A549 (cell line): ENCODE measurements at regions not wholly inside any gene's neighbourhood (a gene's known extent, or its start where the extent isn't known, plus 50 kb on each side); places are given as distances from the start of the nearest gene placed in this dataset.

ENCODE experiments used
- ATAC-seq, 2 experiments: fragments of 200-7000 bp in 1 of 2; fragments of >200 bp in 1 of 2; cut with Nextera tagmentation in 1 of 2; cut with Tn5 transposase in 1 of 2; 3 replicates each; pipeline versions ENCODE4 v1.8.0 to v1.9.1; 2018 to 2020; ENCODE audit warnings: mild to moderate bottlenecking in 1 of 2, moderate library complexity in 1 of 2
- CTCF ChIA-PET: fragments of 300-600 bp; sonication (Branson Sonifier 250); formaldehyde crosslinking; extraction: SDS; loops from one replicate; lab custom pipeline; 2021; ENCODE audit warnings: antibody characterized with exemption, inconsistent platforms; lab: Yijun Ruan, JAX
- POLR2A ChIA-PET: fragments of 350-600 bp; formaldehyde crosslinking; extraction: SDS; loops from one replicate; lab custom pipeline; 2021; ENCODE audit warnings: antibody characterized with exemption, inconsistent platforms; lab: Yijun Ruan, JAX
- DNase-seq, 2 experiments: peaks; one replicate each; pipeline versions ENCODE4 v3.0.0 to v3.0.0-alpha.2; 2011 to 2016; ENCODE audit warnings: low read depth in 1 of 2, low spot score in 1 of 2
- FAIRE-seq: peaks from 2 replicates; lab custom pipeline; 2011; peaks lifted over from hg19 to GRCh38; lab: Jason Lieb, UNC
- H3K27ac ChIP-seq, 2 experiments: fragments of >200 bp; sonication (Bioruptor Twin); formaldehyde crosslinking; 3 replicates each; pipeline ENCODE4 v1.5.1; 2016 to 2017
- H3K4me1 ChIP-seq: fragments of >200 bp; sonication (Bioruptor Twin); formaldehyde crosslinking; 3 replicates; pipeline ENCODE4 v1.6.1; 2016
- H3K4me2 ChIP-seq: fragments of >200 bp; sonication (Bioruptor Twin); formaldehyde crosslinking; 3 replicates; pipeline ENCODE4 v1.6.1; 2016
- H3K4me3 ChIP-seq: fragments of >200 bp; sonication (Bioruptor Twin); formaldehyde crosslinking; 3 replicates; pipeline ENCODE4 v1.5.1; 2016
- H3K9me3 ChIP-seq: fragments of >200 bp; sonication (Bioruptor Twin); formaldehyde crosslinking; 3 replicates; pipeline ENCODE4 v1.6.1; 2016
- ATOH8 ChIP-seq: fragments of 250-450 bp; sonication (Bioruptor Pico); IDR thresholded peaks from 2 replicates; pipeline ENCODE4 v1.5.0; 2020; ENCODE audit warnings: low read depth, mild to moderate bottlenecking, moderate library complexity
- CBX8 ChIP-seq: fragments of 200-600 bp; sonication (generic); IDR thresholded peaks from 2 replicates; pipeline ENCODE4 v1.6.1; 2016
- CEBPB ChIP-seq, 2 experiments: fragments of >200 bp in 1 of 2; sonication (Bioruptor Twin) in 1 of 2; formaldehyde crosslinking in 1 of 2; IDR thresholded peaks; 2 replicates each; pipeline ENCODE4 v1.6.1; 2012 to 2016
- CHD2 ChIP-seq: fragments of 150-350 bp; IDR thresholded peaks from 2 replicates; pipeline ENCODE4 v1.6.1; 2014; ENCODE audit warnings: low read length; ENCODE audit not compliant: partially characterized antibody
- CHD4 ChIP-seq: fragments of 200-600 bp; sonication (generic); IDR thresholded peaks from 2 replicates; pipeline ENCODE4 v1.6.1; 2016; ENCODE audit warnings: antibody characterized with exemption, mild to moderate bottlenecking, borderline replicate concordance
- CTCF ChIP-seq: fragments of >200 bp; sonication (Bioruptor Twin); formaldehyde crosslinking; IDR thresholded peaks from 3 replicates; pipeline ENCODE4 v1.5.1; 2016
- E2F6 ChIP-seq: IDR thresholded peaks from 2 replicates; pipeline ENCODE4 v1.6.1; 2012; ENCODE audit warnings: low read depth, borderline replicate concordance
- EHF ChIP-seq: fragments of 250-450 bp; sonication (Bioruptor Pico); IDR thresholded peaks from 2 replicates; pipeline ENCODE4 v1.5.0; 2020; ENCODE audit warnings: mild to moderate bottlenecking
- EHMT2 ChIP-seq: fragments of 200-600 bp; sonication (generic); IDR thresholded peaks from 2 replicates; pipeline ENCODE4 v1.6.1; 2016; ENCODE audit warnings: antibody characterized with exemption, low read depth, mild to moderate bottlenecking, moderate library complexity
- EP300 ChIP-seq, 2 experiments: fragments of >200 bp; sonication (Bioruptor Twin); formaldehyde crosslinking; IDR thresholded peaks; 2 replicates in 1 of 2; 3 replicates in 1 of 2; pipeline ENCODE4 v1.6.1; 2016 to 2017
- GATA3 ChIP-seq: IDR thresholded peaks from 2 replicates; pipeline ENCODE4 v1.6.1; 2012; ENCODE audit warnings: borderline replicate concordance
- HDAC2 ChIP-seq: fragments of 200-600 bp; sonication (generic); IDR thresholded peaks from 2 replicates; pipeline ENCODE4 v1.6.1; 2016
- HOXA7 ChIP-seq: fragments of 250-450 bp; sonication (Bioruptor Pico); IDR thresholded peaks from 2 replicates; pipeline ENCODE4 v1.5.0; 2020; ENCODE audit warnings: mild to moderate bottlenecking, moderate library complexity
- HOXB13 ChIP-seq: fragments of 250-450 bp; sonication (Bioruptor Pico); IDR thresholded peaks from 2 replicates; pipeline ENCODE4 v1.5.0; 2020; ENCODE audit warnings: low read depth, mild to moderate bottlenecking, moderate library complexity
- HOXB5 ChIP-seq: fragments of 250-450 bp; sonication (Bioruptor Pico); IDR thresholded peaks from 2 replicates; pipeline ENCODE4 v1.5.0; 2020; ENCODE audit warnings: mild to moderate bottlenecking, moderate library complexity
- JUNB ChIP-seq: fragments of >200 bp; sonication (Bioruptor Twin); formaldehyde crosslinking; IDR thresholded peaks from 2 replicates; pipeline ENCODE4 v1.6.1; 2016
- KDM5A ChIP-seq: fragments of 200-600 bp; sonication (generic); IDR thresholded peaks from 2 replicates; pipeline ENCODE4 v1.6.1; 2016; ENCODE audit warnings: antibody characterized with exemption, mild to moderate bottlenecking
- MAX ChIP-seq: IDR thresholded peaks from 2 replicates; pipeline ENCODE4 v1.6.1; 2012
- NFE2L2 ChIP-seq: fragments of 150-350 bp; conservative IDR thresholded peaks from 2 replicates; pipeline ENCODE4 v1.6.1; 2014; ENCODE audit warnings: low read length
- NPAS2 ChIP-seq: fragments of 250-450 bp; sonication (Bioruptor Pico); IDR thresholded peaks from 2 replicates; pipeline ENCODE4 v1.8.0; 2022; ENCODE audit warnings: mild to moderate bottlenecking, moderate library complexity, borderline replicate concordance
- POLR2A ChIP-seq: IDR thresholded peaks from 2 replicates; pipeline ENCODE4 v1.6.1; 2012; ENCODE audit warnings: mild to moderate bottlenecking, low read length
- RAD21 ChIP-seq, 2 experiments: fragments of >200 bp in 1 of 2; sonication (Bioruptor Twin) in 1 of 2; formaldehyde crosslinking in 1 of 2; IDR thresholded peaks in 1 of 2; conservative IDR thresholded peaks in 1 of 2; 2 replicates in 1 of 2; 3 replicates in 1 of 2; pipeline ENCODE4 v1.6.1; 2012 to 2018; ENCODE audit warnings: inconsistent platforms in 1 of 2
- RNF2 ChIP-seq: fragments of 200-600 bp; sonication (generic); IDR thresholded peaks from 2 replicates; pipeline ENCODE4 v1.6.1; 2016; ENCODE audit warnings: low read depth, mild to moderate bottlenecking, antibody characterized with exemption, moderate library complexity, borderline replicate concordance
- SREBF2 ChIP-seq: fragments of 450-650 bp; IDR thresholded peaks from 2 replicates; pipeline ENCODE4 v1.6.1; 2014; ENCODE audit warnings: mild to moderate bottlenecking, moderate library complexity
- ZFP36 ChIP-seq: fragments of 450-650 bp; IDR thresholded peaks from 2 replicates; pipeline ENCODE4 v1.6.1; 2014; ENCODE audit warnings: borderline replicate concordance; ENCODE audit not compliant: partially characterized antibody
- ZSCAN20 ChIP-seq: fragments of 250-450 bp; sonication (Bioruptor Pico); IDR thresholded peaks from 2 replicates; pipeline ENCODE4 v1.8.0; 2022; ENCODE audit warnings: mild to moderate bottlenecking, moderate library complexity
- WGBS: methylation state at CpG from one replicate; pipeline ENCODE4 v1.1.6; 2017; ENCODE audit errors: missing lambda C conversion rate; 5-methylcytosine and 5-hydroxymethylcytosine counted together
- TF ChIP-seq, protein P1 (sequence below): IDR thresholded peaks from 2 replicates; pipeline ENCODE4 v1.6.1; 2012

DNA sequence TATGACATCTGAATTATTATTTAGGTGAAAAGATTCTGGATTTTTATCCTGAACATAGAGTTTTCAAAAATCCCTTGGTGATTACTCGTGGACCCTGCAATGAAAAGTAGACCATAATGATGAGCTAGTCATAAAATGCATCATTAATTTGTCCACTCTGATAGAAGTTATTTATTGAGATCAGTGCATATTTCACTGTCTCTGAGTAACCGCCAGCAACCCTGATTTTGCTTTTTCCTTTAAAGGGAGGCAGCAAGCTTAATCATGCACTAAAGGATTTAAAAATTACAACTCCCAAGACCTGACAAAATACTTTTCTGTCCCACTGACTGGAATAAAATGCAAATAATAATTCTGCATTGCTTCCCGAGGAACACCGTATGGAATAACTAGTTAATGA is 259.6 kb upstream of the DPPA4 start (continued):
- TF ChIP-seq MAX (no peak), ZSCAN20 (no peak), NPAS2 (no peak), RAD21 (conservative IDR thresholded peaks at IDR 0.05 in 1 of 2, IDR thresholded peaks at IDR 0.05 in 1 of 2) (no peak), ATOH8 (CRISPR knock-in tag) (no peak), CEBPB (IDR thresholded peaks at IDR 0.05) (no peak), CBX8 (no peak), EHMT2 (no peak), HDAC2 (no peak), GATA3 (no peak)

GRCh38 chr3:109597444-109597843 is 260.1 kb upstream of the DPPA4 start:
- TF ChIP-seq SREBF2 (no peak), KDM5A (no peak), RNF2 (no peak), HOXB5 (CRISPR knock-in tag) (no peak), HOXA7 (CRISPR knock-in tag) (no peak), POLR2A (no peak), JUNB (no peak), EP300 (IDR thresholded peaks at IDR 0.05) (no peak), CHD4 (no peak), E2F6 (no peak), NFE2L2 (no peak), ZFP36 (no peak), HDAC2 (no peak), CTCF (no peak), MAX (no peak), CHD2 (no peak), NPAS2 (no peak), EHF (CRISPR knock-in tag) (no peak), HOXB13 (no peak)
- TF ChIP-seq, protein P1, sequence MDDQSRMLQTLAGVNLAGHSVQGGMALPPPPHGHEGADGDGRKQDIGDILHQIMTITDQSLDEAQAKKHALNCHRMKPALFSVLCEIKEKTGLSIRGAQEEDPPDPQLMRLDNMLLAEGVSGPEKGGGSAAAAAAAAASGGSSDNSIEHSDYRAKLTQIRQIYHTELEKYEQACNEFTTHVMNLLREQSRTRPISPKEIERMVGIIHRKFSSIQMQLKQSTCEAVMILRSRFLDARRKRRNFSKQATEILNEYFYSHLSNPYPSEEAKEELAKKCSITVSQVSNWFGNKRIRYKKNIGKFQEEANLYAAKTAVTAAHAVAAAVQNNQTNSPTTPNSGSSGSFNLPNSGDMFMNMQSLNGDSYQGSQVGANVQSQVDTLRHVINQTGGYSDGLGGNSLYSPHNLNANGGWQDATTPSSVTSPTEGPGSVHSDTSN, result no peak
- TF ChIP-seq, all 56 proteins: peak for 0
- H3K4me1 ChIP-seq, result no peaks in the 10 kb centered on the region
- H3K4me2 ChIP-seq, result no peak overlapping the region
- CTCF ChIA-PET, result no interaction called here
- ATAC-seq (no peak), DNase-seq (no peak), FAIRE-seq (no peak)
- no peak overlapping the region for H3K27ac ChIP-seq
- peaks cover 12% of the 10 kb centered on the region; the same call in 1 of the 3 replicates for H3K9me3 ChIP-seq
- 42% methylated on average over 3 of the region's 3 CpGs for WGBS
- POLR2A ChIA-PET, result no interaction called here
- no peak overlapping the region for H3K4me3 ChIP-seq
